NCI-H510A treated with DMSO at 0.1 percent for 48 hours (cell line): ENCODE measurements at regions not wholly inside any gene's neighbourhood (a gene's known extent, or its start where the extent isn't known, plus 50 kb on each side); places are given as distances from the start of the nearest gene placed in this dataset.
A peak's percentile ranks its signal among the peaks of the same experiment; 100 is the strongest.

Experiments used
- DNase-seq: peaks from one replicate; lab custom pipeline; 2025; lab: John Stamatoyannopoulos, UW

DNA sequence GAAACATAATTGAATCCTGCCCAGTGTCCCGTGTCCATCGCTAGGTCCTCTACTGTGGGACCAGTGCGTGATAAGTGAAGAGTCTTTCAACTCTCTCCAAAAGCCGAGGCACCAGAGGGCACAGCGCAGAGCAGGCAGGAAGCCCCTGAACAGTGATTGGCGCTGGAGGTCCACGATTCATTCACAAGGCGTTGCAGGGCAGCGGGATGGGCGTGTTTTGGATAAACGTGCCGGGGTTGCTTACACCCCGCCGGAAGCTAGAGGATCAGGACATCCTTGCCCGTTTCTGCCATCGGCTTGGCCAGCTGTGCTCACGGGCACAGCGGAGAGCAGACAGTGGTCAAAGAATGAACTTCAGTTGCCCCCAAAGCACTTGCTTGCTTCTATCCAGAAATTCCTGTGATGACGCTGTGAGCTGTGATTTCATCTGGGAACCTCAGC lies 86.0 kb upstream of the PFKP start:
- DNase-seq, result no peak

DNA sequence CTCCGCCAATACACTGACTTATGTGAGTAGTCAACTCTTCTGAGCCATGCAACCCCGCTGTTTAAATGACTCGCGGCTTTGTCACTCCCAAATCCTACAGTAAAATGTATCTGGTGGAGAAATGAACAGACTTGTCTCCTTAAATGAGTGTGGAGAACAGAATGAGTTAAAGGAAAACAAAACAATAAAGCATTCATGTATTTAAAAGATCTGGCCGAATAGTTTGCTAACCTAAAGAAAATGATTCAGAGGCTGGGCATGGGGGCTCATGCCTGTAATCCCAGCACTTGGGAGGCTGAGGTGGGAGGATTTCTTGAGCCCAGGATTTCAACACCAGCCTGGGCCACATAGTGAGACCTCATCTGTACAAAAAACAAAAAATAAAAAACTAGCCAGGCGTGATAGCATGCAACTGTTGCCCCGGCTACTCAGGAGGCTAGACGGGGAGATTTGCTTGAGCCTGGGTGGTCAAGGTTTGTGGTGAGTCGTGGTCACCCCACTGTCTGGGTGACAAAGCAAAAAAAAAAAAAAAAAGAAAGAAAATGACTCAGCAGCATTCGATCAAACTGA lies 86.5 kb upstream of the PFKP start:
- DNase-seq, result no peak

DNA sequence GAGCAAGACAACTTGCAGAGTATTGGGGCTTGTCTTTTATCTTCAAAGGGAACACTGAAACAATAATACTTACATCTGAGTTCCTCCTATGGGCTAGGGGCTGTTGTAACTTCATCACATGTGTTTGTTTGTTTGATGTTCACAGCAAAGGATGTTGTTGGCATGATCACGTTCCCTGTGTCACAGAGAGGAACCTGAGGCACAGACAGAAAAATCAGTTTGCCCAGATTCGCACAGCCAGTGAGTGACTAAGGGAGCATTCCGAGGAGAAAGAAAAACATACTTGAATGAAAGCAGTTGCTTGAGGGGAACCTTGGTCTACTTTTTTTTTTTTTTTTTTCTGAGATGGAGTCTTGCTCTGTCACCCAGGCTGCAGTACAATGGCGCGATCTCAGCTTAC lies 87.2 kb upstream of the PFKP start:
- no peak for DNase-seq

DNA sequence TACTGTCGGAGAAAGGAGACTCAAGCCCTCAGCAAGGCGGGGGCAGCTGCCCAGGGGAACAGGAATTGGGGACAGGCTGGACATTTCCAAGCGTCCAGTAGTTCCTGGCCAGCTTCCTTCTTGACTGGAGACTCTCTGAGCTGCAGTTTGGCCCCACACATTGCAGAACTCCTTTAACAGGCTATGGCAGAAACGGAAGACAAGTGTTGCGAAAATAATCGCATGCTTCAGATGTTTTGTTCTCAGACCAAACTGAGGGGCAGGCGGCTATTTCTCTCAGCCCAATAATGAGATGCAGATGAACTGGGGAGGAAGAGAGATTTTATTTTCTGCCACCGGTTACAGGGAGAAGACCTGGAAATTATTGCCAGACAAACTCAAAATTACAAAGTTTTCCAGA lies 88.0 kb upstream of the PFKP start:
- no peak for DNase-seq

DNA sequence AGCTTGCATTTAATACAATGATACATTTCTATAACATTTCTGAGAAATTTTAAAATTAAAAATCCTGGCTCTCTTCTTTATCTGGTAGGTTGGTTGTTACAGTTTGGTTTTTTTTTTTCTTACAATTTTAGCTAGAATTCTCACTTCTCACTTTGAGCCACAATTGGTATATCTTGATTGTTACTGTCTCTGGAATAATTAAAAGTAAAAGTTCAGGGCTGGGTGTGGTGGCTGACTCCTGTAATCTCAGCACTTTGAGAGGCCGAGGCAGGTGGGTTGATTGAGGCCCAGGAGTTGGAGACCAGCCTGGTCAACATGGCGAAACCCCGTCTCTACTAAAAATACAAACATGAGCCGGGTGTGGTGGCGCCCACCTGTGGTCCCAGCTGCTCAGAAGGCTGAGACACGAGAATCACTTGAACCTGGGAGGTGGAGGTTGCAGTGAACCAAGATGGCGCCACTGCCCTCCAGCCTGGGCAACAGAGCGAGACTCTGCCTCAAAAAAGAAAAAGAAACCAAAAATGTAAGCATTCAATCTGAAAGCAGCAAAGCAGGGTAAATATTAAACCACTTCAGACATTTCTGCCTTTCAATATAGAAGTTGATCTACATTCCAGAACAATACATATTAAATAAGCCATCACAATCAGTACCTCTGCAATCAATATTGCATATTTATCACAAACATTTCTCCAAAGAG lies 88.6 kb upstream of the PFKP start:
- DNase-seq, result no peak

DNA sequence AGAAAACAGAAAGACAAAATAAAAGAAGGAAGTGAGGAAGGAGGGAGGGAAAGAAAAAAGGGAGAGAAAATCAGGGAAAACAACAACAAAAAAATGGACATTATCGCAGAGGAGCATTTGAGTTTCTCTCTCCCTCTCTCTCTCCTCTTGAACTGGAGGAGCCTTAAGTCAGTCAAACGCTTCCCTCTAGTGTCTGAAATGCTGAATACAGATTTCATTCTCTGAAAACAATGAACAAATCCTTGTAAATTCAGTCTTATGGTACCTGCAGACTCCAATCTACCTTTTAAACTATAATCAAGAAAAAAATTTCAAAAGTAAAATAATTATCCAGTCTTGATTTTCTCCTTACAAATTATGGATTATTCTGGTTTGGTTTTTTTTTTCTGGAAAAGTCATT lies 89.2 kb upstream of the PFKP start:
- peak; percentile 38 for DNase-seq

DNA sequence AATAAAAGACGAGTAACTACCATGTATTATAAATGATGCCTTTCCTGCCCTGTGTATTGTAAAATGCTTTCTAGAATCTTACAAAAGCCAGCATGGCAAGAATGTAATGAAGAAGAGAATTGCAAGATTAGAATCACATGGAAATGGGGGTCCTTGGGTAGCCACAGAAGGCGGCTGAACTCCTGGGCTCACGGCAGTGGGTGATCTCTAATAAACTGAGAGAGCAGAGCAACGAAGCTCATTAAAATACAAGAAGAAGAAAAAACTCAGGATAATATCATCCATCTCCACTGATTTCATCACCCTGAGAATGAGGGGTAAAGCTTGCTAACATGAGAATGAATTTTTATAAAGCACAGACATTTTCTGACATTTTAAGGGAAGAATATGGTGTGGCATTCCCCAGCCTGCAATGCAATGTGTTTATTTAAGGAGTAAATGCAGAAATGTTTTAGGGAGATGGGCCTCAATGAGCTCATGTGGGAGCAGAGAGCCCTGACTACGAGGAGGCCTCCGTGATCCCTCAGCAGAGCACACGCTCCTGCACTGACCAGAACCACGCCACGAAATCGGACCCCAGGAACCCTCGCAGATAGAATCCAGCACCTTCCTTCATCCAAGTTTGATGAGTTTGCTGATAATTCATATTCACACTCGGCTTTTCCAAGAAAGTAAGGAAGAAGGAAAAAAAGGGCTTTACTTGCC lies 92.7 kb upstream of the PFKP start:
- no peak for DNase-seq

DNA sequence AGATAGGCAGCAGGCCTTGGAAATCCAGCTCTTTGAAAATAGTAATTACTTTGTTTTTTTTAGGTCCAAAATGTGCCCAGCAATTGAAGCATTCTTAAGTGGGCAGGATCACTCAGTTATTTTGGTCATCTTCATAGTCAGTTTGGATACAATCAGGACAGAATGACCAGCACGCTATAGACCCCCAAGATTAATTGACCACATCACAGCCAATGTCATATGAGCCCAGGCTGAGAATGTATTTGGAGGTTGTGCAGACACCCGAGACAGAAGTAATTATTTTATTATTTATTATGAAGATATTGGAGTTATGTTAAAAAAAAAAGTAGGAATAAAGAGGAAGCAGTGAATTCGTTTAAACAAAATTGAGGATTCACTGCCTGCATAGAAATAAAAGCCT lies 93.3 kb upstream of the PFKP start:
- DNase-seq, result no peak

DNA sequence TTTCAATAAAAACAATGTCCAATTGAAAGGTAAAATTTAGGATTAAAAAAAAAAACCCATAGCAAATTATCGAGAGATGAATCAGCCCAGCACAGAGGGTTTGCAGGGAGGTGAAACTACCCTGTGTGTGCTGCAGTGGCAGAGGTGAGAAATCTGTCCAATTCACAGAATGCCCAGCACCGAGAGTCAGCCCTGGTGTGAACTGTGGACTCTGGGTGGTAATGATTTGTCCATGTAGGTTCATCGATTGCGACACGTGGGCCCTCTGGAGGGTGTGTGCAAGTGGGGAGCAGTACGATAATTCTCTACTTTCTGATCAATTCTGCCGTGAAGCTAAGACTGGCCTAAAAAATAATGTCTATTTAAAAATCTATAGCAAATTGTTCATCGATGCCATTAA lies 94.5 kb upstream of the PFKP start:
- no peak for DNase-seq

DNA sequence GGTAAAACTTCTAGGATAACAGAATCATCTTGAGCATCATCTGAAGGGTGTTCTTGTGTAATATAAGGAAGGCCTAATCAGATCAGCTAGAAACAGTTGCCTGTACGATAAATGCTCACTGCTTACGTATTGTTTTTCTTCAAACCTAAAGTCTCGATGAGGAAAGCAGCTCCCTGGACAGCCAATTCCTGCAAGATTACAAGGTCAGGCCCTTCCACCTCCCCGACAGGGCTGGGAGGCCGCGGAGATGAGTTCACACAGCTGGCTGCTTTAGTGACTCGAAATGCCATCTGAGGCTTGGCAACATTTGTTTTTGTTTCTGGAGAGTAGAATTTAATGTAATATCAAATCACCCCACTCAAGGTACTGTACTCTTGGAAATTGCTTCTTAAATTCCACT lies 95.1 kb upstream of the PFKP start:
- no peak for DNase-seq

DNA sequence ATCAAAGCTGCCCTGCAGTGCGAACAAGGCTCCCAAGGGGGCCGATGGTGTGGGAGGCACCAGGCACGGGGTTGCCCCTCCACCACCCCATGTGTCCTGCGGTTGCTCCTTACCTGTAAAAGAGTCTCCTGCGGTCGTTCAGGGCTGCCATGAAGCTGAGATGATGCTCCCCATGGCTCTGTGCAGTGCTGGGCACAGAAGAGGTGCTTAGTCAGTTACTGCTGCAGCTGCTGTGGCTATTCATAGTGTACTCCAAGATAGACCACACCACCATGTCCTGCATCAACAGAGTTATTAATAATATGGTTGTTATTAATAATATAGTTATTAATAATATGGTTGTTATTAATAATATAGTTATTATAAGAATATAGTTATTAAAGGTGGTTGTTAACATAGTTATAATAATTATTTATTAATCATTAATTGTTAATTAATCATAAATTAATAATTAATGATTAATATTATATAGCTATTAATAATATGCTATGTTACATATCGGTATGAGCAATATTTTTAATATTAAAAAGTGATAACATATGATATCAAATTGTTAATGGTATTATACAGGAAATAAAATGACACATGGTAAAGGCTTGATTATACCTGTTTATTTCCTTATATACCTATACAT lies 97.0 kb upstream of the PFKP start:
- DNase-seq, result no peak

DNA sequence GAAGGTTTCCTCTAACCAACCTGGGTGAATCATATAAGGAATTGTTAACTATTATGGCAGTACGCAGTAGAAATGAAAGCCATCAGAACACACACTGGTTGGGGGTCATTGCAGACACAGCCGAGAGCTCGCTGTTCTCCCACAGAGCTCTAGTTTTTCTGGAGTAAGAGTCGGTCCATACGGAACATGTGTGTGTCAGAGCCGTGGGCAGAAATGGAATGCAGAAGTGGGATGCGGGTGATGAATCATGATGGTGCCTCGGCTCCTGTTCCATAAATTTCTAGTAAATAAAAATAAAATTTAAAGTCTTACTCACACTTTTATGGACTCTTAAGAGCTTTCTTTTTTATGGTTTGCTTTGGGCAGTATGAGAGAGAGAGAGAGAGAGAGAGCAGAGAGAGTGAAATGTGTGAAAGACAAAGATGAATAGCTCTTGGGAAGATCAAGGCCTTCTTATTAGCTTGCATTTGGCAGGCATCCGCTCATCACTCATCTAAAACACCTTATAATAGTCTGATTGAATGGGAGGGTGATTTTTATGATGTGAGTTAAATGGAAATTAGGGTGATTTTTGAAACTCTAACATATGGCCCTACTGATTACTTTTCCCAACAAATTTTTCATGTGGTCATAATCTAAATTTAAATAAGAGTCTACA lies 98.8 kb upstream of the PFKP start:
- DNase-seq, result no peak

DNA sequence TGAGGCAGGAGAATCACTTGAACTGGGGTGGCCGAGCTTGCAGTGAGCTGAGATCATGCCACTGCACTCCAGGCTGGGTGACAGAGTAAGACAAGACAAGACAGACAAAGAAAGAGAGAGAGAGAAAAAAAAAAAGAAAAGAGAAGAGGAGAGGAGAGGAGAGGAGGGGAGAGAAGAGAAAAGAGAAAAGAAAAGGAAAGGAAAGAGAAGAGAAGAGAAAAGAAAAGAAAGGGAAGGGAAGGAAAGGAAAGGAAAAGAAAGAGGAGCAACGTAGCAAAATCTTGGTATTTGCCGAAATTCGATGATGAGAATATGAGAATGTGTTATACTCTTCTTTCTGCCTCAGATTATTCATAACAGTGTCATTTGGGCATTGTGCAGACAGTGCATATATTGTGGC lies 101.2 kb upstream of the PFKP start:
- no peak for DNase-seq

DNA sequence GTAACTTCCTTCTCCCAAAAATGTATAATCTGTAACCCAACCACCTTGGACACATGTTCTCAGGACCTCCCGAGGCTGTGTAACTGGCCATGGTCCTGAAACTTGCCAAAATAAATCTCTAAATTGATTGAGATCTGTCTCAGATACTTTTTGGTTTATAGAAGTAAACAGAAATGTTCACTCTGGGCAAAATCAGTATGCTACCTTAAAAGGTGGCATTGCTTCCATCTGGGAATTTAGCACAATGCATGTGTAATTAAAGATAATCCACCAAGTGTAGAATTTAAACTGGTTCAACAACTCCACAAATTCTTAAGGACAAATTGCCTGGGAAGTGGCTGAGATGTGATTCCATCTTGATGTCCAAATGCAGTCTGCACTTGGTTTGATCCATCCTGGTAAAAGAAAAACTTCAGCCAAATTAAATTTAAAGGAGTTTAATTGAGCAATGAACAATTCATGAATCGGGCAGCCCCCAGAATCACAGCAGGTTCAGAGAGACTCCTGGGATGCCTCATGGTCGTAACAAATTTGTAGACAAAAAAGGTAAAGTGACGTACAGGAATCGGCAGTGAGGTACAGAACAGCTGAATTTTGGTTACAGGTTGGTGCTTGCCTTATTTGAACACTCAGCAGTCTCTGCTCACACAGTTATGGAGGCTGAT lies 102.6 kb upstream of the PFKP start:
- no peak for DNase-seq

DNA sequence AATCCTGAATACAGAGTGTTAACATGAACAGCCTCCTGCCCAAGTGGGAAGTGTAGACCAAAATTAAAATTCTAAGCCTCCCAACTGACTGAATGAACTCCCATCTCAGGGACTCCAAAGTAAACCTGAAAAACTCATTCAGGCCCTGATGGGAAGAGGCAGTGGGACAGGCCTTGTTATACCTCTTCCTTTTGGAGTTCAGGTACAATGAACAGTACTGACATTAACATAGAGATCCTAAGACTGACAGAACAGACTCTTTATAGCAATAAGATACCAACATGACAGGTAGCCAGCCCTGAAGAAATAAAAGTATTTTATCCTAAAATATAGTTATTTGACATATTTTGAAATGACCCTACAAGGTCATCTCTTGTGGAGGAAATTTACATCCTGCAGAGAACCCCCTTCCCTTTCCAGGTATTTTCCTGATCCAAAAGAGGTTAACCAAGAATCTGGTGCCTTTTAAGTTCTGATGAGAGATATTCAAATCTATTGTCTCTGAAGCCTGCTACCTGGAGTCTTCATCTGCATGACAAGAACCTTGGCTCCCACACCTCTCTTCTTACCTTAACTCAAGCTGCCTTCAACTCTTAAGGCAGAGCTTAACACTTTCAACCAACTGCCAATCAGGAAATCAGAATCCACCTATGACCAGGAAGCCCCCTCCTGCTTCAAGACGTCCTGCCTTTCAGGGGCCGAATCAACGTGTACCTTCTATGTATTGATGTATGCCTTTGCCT lies 103.3 kb upstream of the PFKP start:
- DNase-seq, result no peak

DNA sequence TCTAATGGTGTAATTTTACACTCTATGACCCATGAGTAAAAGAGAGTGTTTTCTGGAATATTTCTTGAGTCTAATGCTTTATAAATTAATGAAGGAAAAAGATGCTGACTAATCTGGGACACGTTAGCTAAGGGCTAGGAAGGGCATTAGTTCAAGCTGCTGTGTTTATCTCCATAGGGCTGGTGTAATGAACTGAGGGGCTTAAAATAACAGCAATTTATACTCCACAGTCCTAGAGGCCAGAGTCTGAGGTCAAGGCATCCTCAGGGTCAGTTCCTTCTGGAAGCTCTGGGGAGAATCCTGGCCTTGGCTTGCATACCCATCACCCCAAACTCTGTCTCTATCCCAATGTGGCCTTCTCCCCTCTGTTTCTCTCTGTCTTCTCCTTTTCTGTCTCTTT lies 105.2 kb upstream of the PFKP start:
- no peak for DNase-seq

DNA sequence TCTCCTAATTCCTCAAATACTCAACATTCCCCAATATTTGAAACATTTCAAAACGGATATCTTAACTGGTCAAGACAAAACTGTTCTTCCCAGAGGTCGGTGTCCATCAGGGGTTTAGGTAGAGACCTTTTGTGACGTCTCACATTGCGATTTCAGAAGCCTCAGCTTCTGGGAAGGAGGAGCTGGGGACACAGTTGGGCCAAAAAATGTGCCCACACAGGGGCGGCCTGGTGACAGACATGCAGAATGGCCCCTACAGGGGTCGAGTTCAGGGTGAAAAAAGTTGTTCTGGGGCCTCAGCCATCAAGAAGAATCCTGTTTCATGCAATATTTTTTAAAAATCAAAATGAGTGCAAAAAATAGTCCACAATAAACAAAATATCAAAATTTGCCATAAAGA lies 108.7 kb upstream of the PFKP start:
- DNase-seq, result no peak

DNA sequence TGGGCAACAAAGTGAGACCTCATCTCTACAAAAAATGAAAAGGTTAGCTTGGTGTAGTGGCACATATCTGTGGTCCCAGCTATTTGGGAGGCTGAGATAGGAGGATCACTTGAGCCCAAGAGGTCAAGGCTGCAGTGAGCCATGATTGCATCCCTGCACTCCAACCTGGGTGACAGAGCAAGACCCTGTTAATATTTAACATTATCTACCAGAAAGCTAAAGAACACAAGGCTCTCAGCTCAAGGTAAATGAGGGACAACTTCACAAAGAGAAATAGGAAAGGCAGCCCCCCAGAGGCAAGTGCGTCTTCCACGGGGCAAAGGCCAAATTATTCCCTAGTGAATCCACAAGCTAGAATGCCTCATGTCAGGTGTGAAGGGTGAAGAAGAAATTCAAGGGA lies 109.6 kb upstream of the PFKP start:
- no peak for DNase-seq

DNA sequence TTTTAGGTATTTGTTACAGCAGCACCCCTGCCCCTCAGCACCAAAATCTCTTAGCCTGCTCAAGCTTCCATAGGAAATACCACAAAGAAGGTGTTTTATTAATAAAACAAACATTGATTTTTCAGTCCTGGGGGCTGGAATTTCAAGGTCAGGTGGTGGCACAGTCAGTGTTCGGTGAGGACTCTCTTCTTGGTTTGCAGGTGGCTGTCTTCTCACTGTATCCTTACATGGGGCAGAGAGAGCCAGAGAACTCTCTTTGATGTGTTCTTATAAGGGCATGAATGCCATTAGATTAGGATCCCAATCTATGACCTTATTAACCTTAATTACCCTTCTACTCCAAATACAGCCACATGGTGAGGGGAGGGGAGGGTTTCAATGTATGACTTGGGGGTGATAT lies 112.3 kb upstream of the PFKP start:
- DNase-seq, result no peak

DNA sequence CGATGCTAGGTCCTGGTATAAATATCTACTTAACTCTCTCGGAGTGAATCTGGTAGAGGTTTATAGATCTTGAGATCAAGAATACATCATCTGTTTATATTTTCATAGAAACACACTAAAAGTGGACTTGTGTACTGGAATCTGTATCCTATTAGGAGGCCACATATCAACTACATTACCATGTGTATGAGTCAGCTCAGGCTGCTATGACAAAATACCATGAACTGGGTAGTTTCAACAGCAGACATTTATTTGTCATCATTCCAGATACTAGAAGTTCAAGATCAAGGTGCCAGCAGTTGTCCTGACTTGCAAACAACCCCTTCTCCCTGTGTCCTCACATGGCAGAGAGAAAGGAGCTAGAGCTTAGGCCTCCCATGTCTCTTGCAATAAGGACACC lies 113.9 kb upstream of the PFKP start:
- DNase-seq, result no peak

DNA sequence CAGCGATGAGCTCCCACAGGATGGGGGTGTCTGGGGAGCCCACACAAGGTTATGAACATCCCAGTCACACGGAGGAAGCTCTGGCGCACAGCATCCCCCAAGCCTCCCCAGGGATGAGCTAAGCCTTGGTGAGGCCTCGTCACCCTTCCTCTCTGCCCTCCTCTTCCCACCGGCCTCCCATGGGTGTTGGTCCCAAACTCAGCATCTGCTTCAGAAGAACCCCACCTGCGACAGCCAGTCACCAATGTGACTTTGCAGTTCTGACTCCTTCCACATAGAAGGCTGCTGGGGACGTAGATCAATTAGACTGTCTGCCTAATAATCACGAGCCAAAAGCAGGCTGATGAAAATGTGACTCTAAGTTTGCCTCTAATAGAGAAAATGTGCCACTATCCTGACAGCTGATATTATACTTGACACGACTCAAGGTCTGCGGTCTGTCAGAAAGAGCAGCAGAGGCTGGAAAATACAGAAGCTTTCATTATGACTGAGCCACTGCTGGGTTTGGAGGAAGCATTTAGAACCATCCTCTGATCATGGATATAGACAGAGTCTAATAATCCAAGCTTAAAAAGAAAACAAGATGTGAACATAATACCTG lies 116.0 kb upstream of the PFKP start:
- no peak for DNase-seq
